H9 (cell line): ENCODE measurements at regions not wholly inside any gene's neighbourhood (a gene's known extent, or its start where the extent isn't known, plus 50 kb on each side); places are given as distances from the start of the nearest gene placed in this dataset.
A peak's percentile ranks its signal among the peaks of the same experiment; 100 is the strongest.

ENCODE experiments used
- DNase-seq: peaks from one replicate; pipeline ENCODE4 v3.0.0-alpha.2; 2017
- H2AFZ ChIP-seq: one replicate; pipeline ENCODE4 v1.6.1; 2013; ENCODE audit warnings: mild to moderate bottlenecking, low read length, control low read depth, moderate library complexity
- H2AK5ac ChIP-seq: 2 replicates; pipeline ENCODE4 v1.6.1; 2013; ENCODE audit warnings: low read length, control low read depth, mixed read lengths; ENCODE audit not compliant: insufficient read length
- H2BK120ac ChIP-seq: one replicate; pipeline ENCODE4 v1.6.1; 2013; ENCODE audit warnings: low read depth, mild to moderate bottlenecking, low read length, control low read depth, inconsistent platforms; ENCODE audit not compliant: poor library complexity, severe bottlenecking
- H2BK12ac ChIP-seq: 2 replicates; pipeline ENCODE4 v1.6.1; 2013; ENCODE audit warnings: low read length, control low read depth, mixed read lengths, low read depth; ENCODE audit not compliant: insufficient read length
- H2BK15ac ChIP-seq: 2 replicates; pipeline ENCODE4 v1.6.1; 2013; ENCODE audit warnings: low read depth, low read length, control low read depth
- H2BK20ac ChIP-seq: one replicate; pipeline ENCODE4 v1.6.1; 2013; ENCODE audit warnings: low read depth, mild to moderate bottlenecking, low read length, control low read depth, inconsistent platforms; ENCODE audit not compliant: poor library complexity, severe bottlenecking
- H2BK5ac ChIP-seq: 2 replicates; pipeline ENCODE4 v1.6.1; 2013; ENCODE audit warnings: low read length, control low read depth, mixed read lengths; ENCODE audit not compliant: insufficient read length
- H3K14ac ChIP-seq: 2 replicates; pipeline ENCODE4 v1.6.1; 2013; ENCODE audit warnings: low read length, control low read depth; ENCODE audit not compliant: insufficient read depth
- H3K18ac ChIP-seq: 2 replicates; pipeline ENCODE4 v1.6.1; 2013; ENCODE audit warnings: low read depth, mild to moderate bottlenecking, mixed read lengths, low read length, control low read depth; ENCODE audit not compliant: insufficient read length
- H3K23ac ChIP-seq: 2 replicates; pipeline ENCODE4 v1.6.1; 2013; ENCODE audit warnings: low read length, control low read depth, mixed read lengths, low read depth; ENCODE audit not compliant: insufficient read length
- H3K23me2 ChIP-seq: 2 replicates; pipeline ENCODE4 v1.6.1; 2013; ENCODE audit warnings: low read depth, mild to moderate bottlenecking, mixed read lengths, low read length, control low read depth; ENCODE audit not compliant: insufficient read length, poor library complexity, severe bottlenecking
- H3K27ac ChIP-seq: 2 replicates; pipeline ENCODE4 v1.5.1; 2013; ENCODE audit warnings: low read length, control low read depth, mixed read lengths, low read depth; ENCODE audit not compliant: insufficient read length
- H3K27me3 ChIP-seq: 2 replicates; pipeline ENCODE4 v1.6.1; 2013; ENCODE audit warnings: low read length, control low read depth, inconsistent platforms; ENCODE audit not compliant: insufficient read depth
- H3K4ac ChIP-seq: 2 replicates; pipeline ENCODE4 v1.6.1; 2013; ENCODE audit warnings: low read depth, mild to moderate bottlenecking, control low read depth, inconsistent platforms, low read length, moderate library complexity
- H3K4me1 ChIP-seq: 2 replicates; pipeline ENCODE4 v1.6.1; 2013; ENCODE audit warnings: low read length, control low read depth, inconsistent platforms; ENCODE audit not compliant: insufficient read depth
- H3K4me2 ChIP-seq: 2 replicates; pipeline ENCODE4 v1.6.1; 2013; ENCODE audit warnings: low read length, control low read depth, mixed read lengths; ENCODE audit not compliant: insufficient read length, insufficient read depth
- H3K56ac ChIP-seq: 2 replicates; pipeline ENCODE4 v1.6.1; 2013; ENCODE audit warnings: low read depth, mild to moderate bottlenecking, mixed read lengths, low read length, control low read depth; ENCODE audit not compliant: insufficient read length
- H3K79me1 ChIP-seq: 2 replicates; pipeline ENCODE4 v1.6.1; 2013; ENCODE audit warnings: low read depth, mild to moderate bottlenecking, moderate library complexity, low read length, control low read depth, inconsistent platforms; ENCODE audit not compliant: insufficient read depth, poor library complexity, severe bottlenecking
- H3K79me2 ChIP-seq: 2 replicates; pipeline ENCODE4 v1.6.1; 2013; ENCODE audit warnings: low read length, control low read depth, inconsistent platforms; ENCODE audit not compliant: insufficient read depth
- H3K9ac ChIP-seq: 2 replicates; pipeline ENCODE4 v1.6.1; 2013; ENCODE audit warnings: low read length, control low read depth, mixed read lengths; ENCODE audit not compliant: insufficient read length; ENCODE audit errors: extremely low read depth
- H3K9me3 ChIP-seq: one replicate; pipeline ENCODE4 v1.6.1; 2013; ENCODE audit warnings: low read depth, low read length, inconsistent platforms; ENCODE audit not compliant: control insufficient read depth
- H3T11ph ChIP-seq: one replicate; pipeline ENCODE4 v1.6.1; 2013; ENCODE audit warnings: mild to moderate bottlenecking, low read length, control low read depth, inconsistent platforms
- H4K20me1 ChIP-seq: one replicate; pipeline ENCODE4 v1.6.1; 2013; ENCODE audit not compliant: control insufficient read depth, insufficient read length, insufficient read depth
- H4K5ac ChIP-seq: 2 replicates; pipeline ENCODE4 v1.6.1; 2013; ENCODE audit warnings: low read depth, mild to moderate bottlenecking, mixed read lengths, low read length, control low read depth; ENCODE audit not compliant: insufficient read length
- H4K8ac ChIP-seq: replicated peaks from 2 replicates; pipeline ENCODE4 v1.6.1; 2013; ENCODE audit warnings: low read length, control low read depth, mixed read lengths, low read depth; ENCODE audit not compliant: insufficient read length
- H4K91ac ChIP-seq: 2 replicates; pipeline ENCODE4 v1.6.1; 2013; ENCODE audit warnings: low read depth, mild to moderate bottlenecking, moderate library complexity, mixed read lengths, low read length, control low read depth; ENCODE audit not compliant: insufficient read length
- H3K27ac Mint-ChIP-seq, 3 experiments: 2 replicates in 2 of 3; 3 replicates in 1 of 3; pipeline ENCODE4 v1.8.0; 2020 to 2021; ENCODE audit warnings: mixed read lengths in 3 of 3, mild to moderate bottlenecking in 1 of 3, moderate library complexity in 1 of 3
- H3K27me3 Mint-ChIP-seq: 2 replicates; pipeline ENCODE4 v1.8.0; 2021; ENCODE audit warnings: low read depth, mild to moderate bottlenecking, moderate library complexity, mixed read lengths
- H3K36me3 Mint-ChIP-seq, 3 experiments: 2 replicates in 2 of 3; 3 replicates in 1 of 3; pipeline ENCODE4 v1.8.0; 2020 to 2021; ENCODE audit warnings: low read depth in 3 of 3, mixed read lengths in 3 of 3; ENCODE audit not compliant: insufficient read depth in 1 of 3
- H3K4me1 Mint-ChIP-seq, 2 experiments: 2 replicates each; pipeline ENCODE4 v1.8.0; 2020; ENCODE audit warnings: mixed read lengths in 2 of 2
- H3K4me3 Mint-ChIP-seq, 2 experiments: 2 replicates in 1 of 2; 3 replicates in 1 of 2; pipeline ENCODE4 v1.8.0; 2020 to 2021; ENCODE audit warnings: mild to moderate bottlenecking in 2 of 2, mixed read lengths in 2 of 2, moderate library complexity in 1 of 2
- H3K9me3 Mint-ChIP-seq, 2 experiments: 2 replicates in 1 of 2; 3 replicates in 1 of 2; pipeline ENCODE4 v1.8.0; 2020; ENCODE audit warnings: mild to moderate bottlenecking in 2 of 2, mixed read lengths in 2 of 2, moderate library complexity in 1 of 2
- WGBS: extraction: QIAGEN DNeasy Blood & Tissue Kit; methylation state at CpG from one replicate; pipeline ENCODE4 v1.1.7; 2013; ENCODE audit warnings: missing lambda C conversion rate, low lambda C conversion rate, mixed read lengths; ENCODE audit not compliant: insufficient read length; ENCODE audit errors: extremely low coverage; 5-methylcytosine and 5-hydroxymethylcytosine counted together
- TF ChIP-seq, protein P1 (sequence below): fragments of 200-600 bp; sonication (generic); conservative IDR thresholded peaks from 3 replicates; pipeline ENCODE4 v1.8.0; 2021; ENCODE audit warnings: antibody characterized with exemption, mild to moderate bottlenecking

DNA sequence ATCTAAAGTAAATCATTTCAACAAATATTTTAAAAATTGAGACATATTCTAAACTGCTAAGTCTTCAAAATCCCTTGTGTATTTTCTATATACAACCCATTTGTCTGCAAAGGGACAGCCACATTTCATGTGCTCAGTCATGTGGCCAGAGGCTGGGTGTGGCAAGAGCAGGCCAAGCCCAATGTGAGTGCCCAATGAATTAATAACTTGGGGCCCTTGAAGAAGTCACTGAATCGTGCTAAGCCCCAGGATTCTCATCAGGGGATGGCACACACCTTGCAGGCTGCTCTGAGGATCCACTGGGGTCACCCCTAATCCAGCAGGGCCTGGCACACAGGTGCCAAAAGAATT, 78.2 kb upstream of the SMIM23 start:
- H3K4me1 Mint-ChIP-seq = peaks cover 2 to 14% of the 10 kb centered on the region in 2 experiments; a peak in 3 of 4 replicates

More for the DNA sequence above, 78.2 kb upstream of the SMIM23 start:
- H4K5ac ChIP-seq = no peak overlapping the region
- H2BK20ac ChIP-seq = no peak overlapping the region
- no peak overlapping the region for H2AK5ac ChIP-seq
- no peak overlapping the region for H4K8ac ChIP-seq
- H3K27me3 ChIP-seq = no peaks in the 10 kb centered on the region
- no peak overlapping the region for H2BK12ac ChIP-seq
- no peak overlapping the region for H4K91ac ChIP-seq
- no peak overlapping the region for H3K4me3 Mint-ChIP-seq
- H3K27ac ChIP-seq = no peak overlapping the region
- H3K79me2 ChIP-seq = no peaks in the 10 kb centered on the region
- H3K9ac ChIP-seq = no peak overlapping the region
- H4K20me1 ChIP-seq = no peaks in the 10 kb centered on the region
- TF ChIP-seq, protein P1, sequence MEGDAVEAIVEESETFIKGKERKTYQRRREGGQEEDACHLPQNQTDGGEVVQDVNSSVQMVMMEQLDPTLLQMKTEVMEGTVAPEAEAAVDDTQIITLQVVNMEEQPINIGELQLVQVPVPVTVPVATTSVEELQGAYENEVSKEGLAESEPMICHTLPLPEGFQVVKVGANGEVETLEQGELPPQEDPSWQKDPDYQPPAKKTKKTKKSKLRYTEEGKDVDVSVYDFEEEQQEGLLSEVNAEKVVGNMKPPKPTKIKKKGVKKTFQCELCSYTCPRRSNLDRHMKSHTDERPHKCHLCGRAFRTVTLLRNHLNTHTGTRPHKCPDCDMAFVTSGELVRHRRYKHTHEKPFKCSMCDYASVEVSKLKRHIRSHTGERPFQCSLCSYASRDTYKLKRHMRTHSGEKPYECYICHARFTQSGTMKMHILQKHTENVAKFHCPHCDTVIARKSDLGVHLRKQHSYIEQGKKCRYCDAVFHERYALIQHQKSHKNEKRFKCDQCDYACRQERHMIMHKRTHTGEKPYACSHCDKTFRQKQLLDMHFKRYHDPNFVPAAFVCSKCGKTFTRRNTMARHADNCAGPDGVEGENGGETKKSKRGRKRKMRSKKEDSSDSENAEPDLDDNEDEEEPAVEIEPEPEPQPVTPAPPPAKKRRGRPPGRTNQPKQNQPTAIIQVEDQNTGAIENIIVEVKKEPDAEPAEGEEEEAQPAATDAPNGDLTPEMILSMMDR = no peak
- no peaks in the 10 kb centered on the region for H3K4me1 ChIP-seq
- no CpG with 5 or more reads among the region's 1 CpG for WGBS
- H3K23ac ChIP-seq = no peak overlapping the region
- DNase-seq = peak; percentile 5
- H3K27me3 Mint-ChIP-seq = peaks cover 6% of the 10 kb centered on the region
- no peak overlapping the region for H3K4ac ChIP-seq
- no peak overlapping the region for H3K14ac ChIP-seq
- no peaks in the 10 kb centered on the region for H3K79me1 ChIP-seq
- H3K18ac ChIP-seq = no peak overlapping the region
- no peak overlapping the region for H2BK15ac ChIP-seq
- no peak overlapping the region for H3K56ac ChIP-seq
- no peak overlapping the region for H3T11ph ChIP-seq
- H3K9me3 ChIP-seq = no peaks in the 10 kb centered on the region
- H2BK120ac ChIP-seq = no peak overlapping the region
- H3K23me2 ChIP-seq = no peaks in the 10 kb centered on the region
- H3K27ac Mint-ChIP-seq = no peak overlapping the region
- H2AFZ ChIP-seq = no peak overlapping the region
- H2BK5ac ChIP-seq = no peak overlapping the region
- H3K36me3 Mint-ChIP-seq = no peaks in the 10 kb centered on the region
- H3K4me2 ChIP-seq = no peak overlapping the region
- H3K9me3 Mint-ChIP-seq = no peaks in the 10 kb centered on the region; a peak in 1 of 5 replicates
